ENCODE measurements at regions not wholly inside any gene's neighbourhood (a gene's known extent, or its start where the extent isn't known, plus 50 kb on each side); places are given as distances from the start of the nearest gene placed in this dataset.

DNA sequence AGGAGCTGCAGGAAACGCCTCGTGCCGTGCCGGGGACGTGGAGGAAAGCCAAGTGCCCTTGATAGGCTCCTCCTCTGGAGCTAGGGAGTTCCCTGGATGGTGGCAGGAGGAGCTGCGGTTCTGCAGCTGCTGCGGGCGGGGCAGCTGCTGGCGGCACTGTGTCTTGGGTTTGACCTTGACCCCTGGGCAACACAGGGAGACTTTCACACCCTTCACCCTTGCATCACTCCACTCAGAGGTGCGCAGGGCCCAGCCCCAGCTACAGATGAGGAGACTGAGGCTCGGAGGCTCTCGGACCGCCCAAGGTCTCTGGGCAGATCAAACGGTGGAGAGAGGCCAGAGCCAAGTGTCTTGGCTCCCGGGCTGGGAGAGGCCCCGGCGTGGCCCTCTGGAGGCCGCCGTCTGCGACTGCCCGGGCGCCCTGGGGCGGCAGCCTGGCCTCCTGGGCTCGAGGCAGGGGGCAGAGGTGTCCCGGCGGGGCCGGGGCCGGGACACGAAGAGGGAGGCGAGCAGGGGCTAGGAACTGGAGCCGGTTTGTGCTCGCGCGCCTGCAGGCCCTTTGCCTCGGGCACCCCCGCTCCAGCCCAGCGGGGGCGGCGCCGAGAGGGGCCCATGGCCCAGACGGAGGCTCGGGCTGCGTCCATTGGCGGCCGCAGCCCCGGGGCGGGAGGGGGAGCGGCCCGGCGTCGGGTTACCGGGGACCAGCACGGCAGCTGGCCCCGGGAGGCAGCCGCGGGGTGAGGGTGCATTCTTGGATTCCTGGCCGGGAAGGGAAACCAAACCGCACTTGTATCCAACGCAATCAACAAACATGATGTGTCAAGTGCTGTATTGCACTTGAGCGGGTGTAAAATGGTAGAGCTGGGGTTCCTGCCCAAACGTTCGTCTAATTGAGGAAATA is 129.6 kb upstream of the SLC1A4 start (continued):
- TF ChIP-seq, protein P1, sequence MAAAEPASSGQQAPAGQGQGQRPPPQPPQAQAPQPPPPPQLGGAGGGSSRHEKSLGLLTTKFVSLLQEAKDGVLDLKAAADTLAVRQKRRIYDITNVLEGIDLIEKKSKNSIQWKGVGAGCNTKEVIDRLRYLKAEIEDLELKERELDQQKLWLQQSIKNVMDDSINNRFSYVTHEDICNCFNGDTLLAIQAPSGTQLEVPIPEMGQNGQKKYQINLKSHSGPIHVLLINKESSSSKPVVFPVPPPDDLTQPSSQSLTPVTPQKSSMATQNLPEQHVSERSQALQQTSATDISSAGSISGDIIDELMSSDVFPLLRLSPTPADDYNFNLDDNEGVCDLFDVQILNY (CRISPR knock-in tag; conservative IDR thresholded peaks at IDR 0.05): no peak
- TF ChIP-seq EP300 (IDR thresholded peaks at IDR 0.05; ENCODE audit: low read depth in 2 of 2, low read length in 2 of 2) (peak in 1 of 2 experiments; percentile 27; a peak in 1 of 4 replicates), EP300 (CRISPR knock-in tag; IDR thresholded peaks at IDR 0.05; ENCODE audit: borderline replicate concordance) (no peak), PLRG1 (conservative IDR thresholded peaks at IDR 0.05) (no peak), ZNF138 (CRISPR knock-in tag; IDR thresholded peaks at IDR 0.05; ENCODE audit: low read depth) (no peak), NFKBIZ (CRISPR knock-in tag; IDR thresholded peaks at IDR 0.05) (no peak), ZNF234 (CRISPR knock-in tag; conservative IDR thresholded peaks at IDR 0.05) (no peak), ZNF572 (CRISPR knock-in tag; IDR thresholded peaks at IDR 0.05) (no peak), ZNF329 (CRISPR knock-in tag; IDR thresholded peaks at IDR 0.05; ENCODE audit: low read depth) (no peak), TOPORS (CRISPR knock-in tag; IDR thresholded peaks at IDR 0.05) (no peak), ZSCAN20 (CRISPR knock-in tag; IDR thresholded peaks at IDR 0.05; ENCODE audit: borderline replicate concordance) (0 out of 2 replicates have a peak, but pooled peaks have one; percentile 40), SOX5 (CRISPR knock-in tag; IDR thresholded peaks at IDR 0.05; ENCODE audit: borderline replicate concordance) (no peak), IKZF1 (IDR thresholded peaks at IDR 0.05) (no peak), ZNF121 (CRISPR knock-in tag; IDR thresholded peaks at IDR 0.05) (no peak), ZNF510 (CRISPR knock-in tag; IDR thresholded peaks at IDR 0.05; ENCODE audit: low read depth) (0 out of 2 replicates have a peak, but pooled peaks have one; percentile 70), FOXA3 (CRISPR knock-in tag; IDR thresholded peaks at IDR 0.05) (0 out of 2 replicates have a peak, but pooled peaks have one; percentile 22), ZNF761 (CRISPR knock-in tag; conservative IDR thresholded peaks at IDR 0.05) (0 out of 2 replicates have a peak, but pooled peaks have one; percentile 49), FIP1L1 (IDR thresholded peaks at IDR 0.05; ENCODE audit: borderline replicate concordance, insufficient read depth, low read depth, low read length) (no peak), ARNT2 (CRISPR knock-in tag; IDR thresholded peaks at IDR 0.05; ENCODE audit: low read depth) (no peak), HOXA9 (CRISPR knock-in tag; IDR thresholded peaks at IDR 0.05; ENCODE audit: borderline replicate concordance) (no peak), XBP1 (CRISPR knock-in tag; IDR thresholded peaks at IDR 0.05) (no peak)
- TF ChIP-seq, protein P2, sequence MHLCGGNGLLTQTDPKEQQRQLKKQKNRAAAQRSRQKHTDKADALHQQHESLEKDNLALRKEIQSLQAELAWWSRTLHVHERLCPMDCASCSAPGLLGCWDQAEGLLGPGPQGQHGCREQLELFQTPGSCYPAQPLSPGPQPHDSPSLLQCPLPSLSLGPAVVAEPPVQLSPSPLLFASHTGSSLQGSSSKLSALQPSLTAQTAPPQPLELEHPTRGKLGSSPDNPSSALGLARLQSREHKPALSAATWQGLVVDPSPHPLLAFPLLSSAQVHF (CRISPR knock-in tag; IDR thresholded peaks at IDR 0.05): no peak
- TF ChIP-seq, protein P3, sequence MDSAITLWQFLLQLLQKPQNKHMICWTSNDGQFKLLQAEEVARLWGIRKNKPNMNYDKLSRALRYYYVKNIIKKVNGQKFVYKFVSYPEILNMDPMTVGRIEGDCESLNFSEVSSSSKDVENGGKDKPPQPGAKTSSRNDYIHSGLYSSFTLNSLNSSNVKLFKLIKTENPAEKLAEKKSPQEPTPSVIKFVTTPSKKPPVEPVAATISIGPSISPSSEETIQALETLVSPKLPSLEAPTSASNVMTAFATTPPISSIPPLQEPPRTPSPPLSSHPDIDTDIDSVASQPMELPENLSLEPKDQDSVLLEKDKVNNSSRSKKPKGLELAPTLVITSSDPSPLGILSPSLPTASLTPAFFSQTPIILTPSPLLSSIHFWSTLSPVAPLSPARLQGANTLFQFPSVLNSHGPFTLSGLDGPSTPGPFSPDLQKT (CRISPR knock-in tag; IDR thresholded peaks at IDR 0.05; ENCODE audit: borderline replicate concordance): no peak
- TF ChIP-seq, protein P4, sequence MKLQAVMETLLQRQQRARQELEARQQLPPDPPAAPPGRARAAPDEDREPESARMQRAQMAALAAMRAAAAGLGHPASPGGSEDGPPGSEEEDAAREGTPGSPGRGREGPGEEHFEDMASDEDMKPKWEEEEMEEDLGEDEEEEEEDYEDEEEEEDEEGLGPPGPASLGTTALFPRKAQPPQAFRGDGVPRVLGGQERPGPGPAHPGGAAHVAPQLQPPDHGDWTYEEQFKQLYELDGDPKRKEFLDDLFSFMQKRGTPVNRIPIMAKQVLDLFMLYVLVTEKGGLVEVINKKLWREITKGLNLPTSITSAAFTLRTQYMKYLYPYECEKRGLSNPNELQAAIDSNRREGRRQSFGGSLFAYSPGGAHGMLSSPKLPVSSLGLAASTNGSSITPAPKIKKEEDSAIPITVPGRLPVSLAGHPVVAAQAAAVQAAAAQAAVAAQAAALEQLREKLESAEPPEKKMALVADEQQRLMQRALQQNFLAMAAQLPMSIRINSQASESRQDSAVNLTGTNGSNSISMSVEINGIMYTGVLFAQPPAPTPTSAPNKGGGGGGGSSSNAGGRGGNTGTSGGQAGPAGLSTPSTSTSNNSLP (IDR thresholded peaks at IDR 0.05; ENCODE audit: low read depth, low read length): no peak
- TF ChIP-seq, protein P5, sequence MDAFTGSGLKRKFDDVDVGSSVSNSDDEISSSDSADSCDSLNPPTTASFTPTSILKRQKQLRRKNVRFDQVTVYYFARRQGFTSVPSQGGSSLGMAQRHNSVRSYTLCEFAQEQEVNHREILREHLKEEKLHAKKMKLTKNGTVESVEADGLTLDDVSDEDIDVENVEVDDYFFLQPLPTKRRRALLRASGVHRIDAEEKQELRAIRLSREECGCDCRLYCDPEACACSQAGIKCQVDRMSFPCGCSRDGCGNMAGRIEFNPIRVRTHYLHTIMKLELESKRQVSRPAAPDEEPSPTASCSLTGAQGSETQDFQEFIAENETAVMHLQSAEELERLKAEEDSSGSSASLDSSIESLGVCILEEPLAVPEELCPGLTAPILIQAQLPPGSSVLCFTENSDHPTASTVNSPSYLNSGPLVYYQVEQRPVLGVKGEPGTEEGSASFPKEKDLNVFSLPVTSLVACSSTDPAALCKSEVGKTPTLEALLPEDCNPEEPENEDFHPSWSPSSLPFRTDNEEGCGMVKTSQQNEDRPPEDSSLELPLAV (CRISPR knock-in tag; conservative IDR thresholded peaks at IDR 0.05; ENCODE audit: low read depth): no peak

All from HepG2 (cell line).